GM19023 (cell line): ENCODE measurements at regions not wholly inside any gene's neighbourhood (a gene's known extent, or its start where the extent isn't known, plus 50 kb on each side); places are given as distances from the start of the nearest gene placed in this dataset.

Source experiments
- ATAC-seq: cut with Tn5 transposase; IDR thresholded peaks from one replicate; pipeline ENCODE4 v1.9.1; 2021; ENCODE audit warnings: mild to moderate bottlenecking, moderate library complexity; ENCODE audit not compliant: unreplicated experiment

DNA sequence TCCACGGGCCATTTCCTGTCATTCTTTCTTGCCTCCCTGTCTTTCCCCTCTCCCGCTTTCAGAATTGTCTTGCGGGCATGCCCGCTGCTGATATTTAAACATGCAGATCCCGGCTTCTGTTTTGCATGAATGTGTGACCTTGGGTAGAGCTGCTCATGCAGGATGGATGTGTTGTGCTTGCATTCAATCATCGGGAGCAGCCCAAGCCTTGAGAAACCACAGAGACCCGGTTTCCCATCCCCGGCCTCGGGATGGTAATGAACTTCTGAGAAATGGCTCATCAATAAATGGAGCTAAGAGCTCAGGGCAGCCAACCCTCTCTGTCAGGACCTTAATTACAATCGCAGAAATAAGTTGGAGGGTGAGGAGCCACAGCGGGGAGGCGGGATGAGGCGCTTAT lies 303.7 kb upstream of the TNRC6C start:
- ATAC-seq: no peak

GRCh38 chr17:77656054-77656453 lies 302.4 kb upstream of the TNRC6C start:
- no peak for ATAC-seq

- no peak for ATAC-seq
These were observed 300.7 kb upstream of the TNRC6C start for GRCh38 chr17:77657839-77658238.

- ATAC-seq: no peak
These were observed 298.0 kb upstream of the TNRC6C start for GRCh38 chr17:77660524-77660923.

DNA sequence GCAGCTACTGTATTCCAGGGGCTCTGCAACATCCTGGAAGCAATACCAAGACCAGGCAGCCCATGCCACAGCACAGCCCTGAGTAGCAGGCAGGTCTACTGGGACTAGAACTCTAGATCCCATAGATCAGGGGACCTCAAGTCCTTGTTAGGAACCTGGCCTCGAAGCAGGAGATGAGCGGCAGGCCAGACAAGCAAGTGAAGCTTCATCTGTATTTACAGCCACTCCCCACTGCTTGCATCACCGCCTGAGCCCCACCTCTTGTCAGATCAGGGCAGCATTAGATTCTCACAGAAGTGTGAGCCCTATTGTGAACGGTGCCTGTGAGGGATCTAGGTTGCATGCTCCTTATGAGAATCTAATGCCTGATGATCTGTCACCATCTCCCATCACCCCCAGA lies 295.7 kb upstream of the TNRC6C start:
- ATAC-seq: no peak

DNA sequence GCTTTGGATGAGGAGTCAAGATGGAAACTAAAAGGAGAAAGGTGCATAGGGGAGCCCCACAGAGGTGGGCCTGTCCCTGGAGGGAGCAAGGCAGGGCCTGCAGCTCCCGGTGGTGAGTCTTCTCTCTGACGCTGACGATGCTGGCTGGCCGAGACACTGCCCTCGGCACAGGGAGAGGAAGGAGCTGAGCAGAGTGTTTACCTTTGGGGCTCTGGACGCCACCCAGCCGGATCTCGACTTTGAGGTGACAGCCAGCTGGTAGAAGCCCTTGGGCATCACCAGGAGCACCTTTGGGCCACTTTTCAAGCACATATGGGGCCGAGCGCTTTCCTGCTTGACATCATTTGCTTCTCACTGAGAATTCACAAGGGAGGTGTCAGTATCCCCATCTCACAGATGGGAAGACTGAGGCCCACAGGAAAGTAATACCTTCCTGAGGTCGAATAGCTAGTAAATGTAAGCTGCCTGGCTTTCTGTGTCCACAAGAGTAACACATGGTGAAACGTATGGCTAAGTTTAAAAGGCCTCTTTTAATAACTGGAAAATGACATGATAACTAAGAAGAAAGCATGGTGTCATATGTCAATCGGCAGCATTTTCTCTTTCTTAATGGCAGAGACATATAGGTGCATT lies 294.3 kb upstream of the TNRC6C start:
- no peak for ATAC-seq

GRCh38 chr17:77665833-77666232 lies 292.7 kb upstream of the TNRC6C start:
- no peak for ATAC-seq

GRCh38 chr17:77666462-77666861 lies 292.0 kb upstream of the TNRC6C start:
- no peak for ATAC-seq

DNA sequence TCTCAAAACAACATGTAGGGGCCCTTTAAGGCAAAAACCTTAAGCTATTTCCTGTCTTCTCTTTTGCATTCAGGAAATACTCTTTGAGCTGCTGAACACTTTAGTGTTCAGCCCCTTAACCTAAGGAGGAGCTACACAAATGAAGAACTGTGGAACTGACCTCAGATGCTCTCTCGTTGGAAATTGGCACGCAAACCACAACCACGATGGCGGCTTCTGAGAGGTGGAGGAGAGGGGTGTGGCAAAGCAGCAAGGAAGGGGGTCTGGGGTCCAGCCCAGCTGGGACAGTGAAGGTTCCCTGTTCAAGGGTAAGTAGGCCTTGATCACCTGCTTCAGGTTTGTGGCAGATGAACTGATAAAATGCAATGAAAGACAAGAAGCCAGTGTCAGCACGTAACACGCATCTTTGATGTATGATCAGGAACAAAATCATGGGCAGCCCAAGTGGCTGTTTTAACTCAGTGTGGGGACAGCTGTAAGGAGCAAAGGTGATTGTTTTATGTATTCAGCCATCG lies 291.6 kb upstream of the TNRC6C start:
- ATAC-seq: no peak

DNA sequence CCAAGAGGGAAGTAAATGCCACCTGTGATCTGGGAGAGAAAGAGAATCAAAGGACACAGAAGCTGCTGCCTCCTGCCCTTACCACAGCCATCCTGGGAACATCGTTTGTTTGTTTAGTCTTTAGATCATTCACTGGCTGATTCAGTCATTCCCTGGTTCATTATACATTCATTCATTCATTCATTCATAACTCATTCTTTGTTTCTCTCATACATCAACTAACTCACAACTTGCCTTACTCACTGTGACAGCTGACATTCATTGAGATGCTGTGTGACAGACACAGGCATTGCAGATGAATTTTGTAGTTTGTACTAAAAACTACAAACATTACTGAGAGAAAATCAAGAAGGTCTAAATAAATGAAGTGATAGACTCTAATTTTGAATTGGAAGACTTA lies 291.0 kb upstream of the TNRC6C start:
- no peak for ATAC-seq

GRCh38 chr17:77668518-77668917 lies 290.0 kb upstream of the TNRC6C start:
- ATAC-seq: no peak

- ATAC-seq: no peak
These were observed 288.3 kb upstream of the TNRC6C start for GRCh38 chr17:77670173-77670572.

DNA sequence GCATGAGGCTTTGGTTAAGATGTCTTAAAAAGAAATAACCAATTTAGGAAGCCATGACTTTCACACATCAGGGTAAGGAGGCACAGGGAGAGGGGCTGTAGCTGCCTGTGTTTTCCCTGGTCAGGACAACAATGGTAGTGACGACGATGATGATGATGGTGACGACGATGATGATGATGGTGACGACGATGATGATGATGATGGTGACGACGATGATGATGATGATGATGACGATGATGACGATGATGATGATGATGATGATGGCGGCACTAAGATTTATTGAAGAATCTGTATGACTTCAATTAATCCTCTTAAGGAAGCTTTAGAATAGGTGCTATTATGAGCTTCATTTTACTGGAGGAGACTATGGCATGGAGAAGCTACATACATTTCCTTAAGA lies 284.1 kb upstream of the TNRC6C start:
- ATAC-seq: no peak

DNA sequence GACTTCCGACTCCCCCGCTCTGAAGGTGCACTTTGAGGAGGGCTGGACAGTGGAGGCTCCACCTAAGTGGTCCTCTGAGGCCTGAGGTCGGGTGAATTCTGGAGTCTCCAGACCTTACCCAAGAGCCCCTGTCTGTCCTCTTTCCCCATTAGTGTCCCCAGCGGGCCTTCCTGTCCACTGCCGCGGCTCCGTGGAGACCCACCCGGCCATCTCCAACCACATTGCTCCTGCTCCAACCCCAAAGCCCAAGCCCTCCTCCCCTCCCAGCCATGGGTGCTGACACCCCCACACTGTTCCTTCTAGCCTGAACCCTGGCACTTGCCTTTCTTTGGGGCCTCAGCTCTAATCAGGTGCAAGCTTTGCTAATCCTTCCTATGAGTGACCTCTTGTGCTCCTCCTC lies 283.1 kb upstream of the TNRC6C start:
- no peak for ATAC-seq

DNA sequence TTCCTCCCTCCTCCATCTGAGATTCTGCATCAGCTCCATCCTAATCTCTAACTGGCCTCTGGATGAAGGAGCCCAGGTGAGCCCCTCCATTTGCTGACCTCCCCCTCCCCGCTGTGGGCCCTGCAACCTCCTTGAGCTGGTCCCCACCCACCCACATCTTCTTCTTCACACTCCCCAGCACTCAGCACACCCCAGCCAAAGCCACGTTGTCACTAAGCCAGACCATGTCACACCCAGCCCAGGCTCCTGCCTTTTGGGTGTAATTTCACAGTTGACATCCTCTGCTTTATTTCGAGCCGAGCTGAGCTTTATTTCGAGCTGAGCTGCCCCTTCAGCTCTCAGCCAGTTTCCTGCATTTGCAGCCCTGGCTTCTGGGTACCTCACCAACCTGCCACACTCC lies 282.7 kb upstream of the TNRC6C start:
- ATAC-seq: no peak

DNA sequence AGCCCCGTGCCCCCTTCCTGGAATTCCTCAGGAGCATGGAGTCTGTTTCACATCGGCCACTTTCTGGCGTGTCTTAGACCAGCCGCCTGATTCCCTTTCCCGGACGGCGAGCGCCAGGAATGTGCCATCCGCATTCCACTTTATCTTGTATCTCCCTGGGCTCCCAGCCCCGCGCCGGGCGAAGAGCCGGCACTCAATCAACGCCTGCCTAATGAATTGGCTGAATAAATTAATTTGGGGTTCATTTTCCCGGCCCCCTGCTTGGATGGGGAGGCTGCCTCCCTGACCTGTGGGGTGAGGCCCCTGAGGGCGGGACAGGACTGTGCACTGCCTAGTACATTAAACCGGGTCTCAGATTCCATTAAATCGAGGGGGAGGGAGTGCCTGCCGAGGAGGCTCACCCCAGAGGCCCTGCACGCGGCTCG lies 282.3 kb upstream of the TNRC6C start:
- ATAC-seq: no peak

DNA sequence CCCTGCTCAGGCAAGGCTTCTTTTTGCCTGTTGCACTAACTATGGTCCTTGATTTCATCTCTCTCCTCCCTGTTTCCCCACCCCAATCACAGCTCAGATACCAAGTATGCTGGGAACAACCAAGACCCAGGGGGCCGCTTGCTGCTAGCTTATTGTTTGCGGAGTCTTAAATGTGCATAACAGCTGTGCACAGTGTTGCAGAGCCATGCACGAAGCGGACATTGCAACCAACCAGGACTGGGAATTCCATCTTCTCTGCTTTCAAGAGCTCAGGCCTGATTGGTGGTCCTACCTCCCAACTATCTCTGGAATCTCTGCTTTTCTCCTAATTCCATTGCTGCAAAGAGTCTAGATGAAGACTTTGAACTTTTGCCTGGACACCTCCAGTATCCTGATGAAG lies 281.3 kb upstream of the TNRC6C start:
- ATAC-seq: no peak

- no peak for ATAC-seq
These were observed 280.9 kb upstream of the TNRC6C start for GRCh38 chr17:77677630-77678029.

- ATAC-seq: no peak
These were observed 278.9 kb upstream of the TNRC6C start for GRCh38 chr17:77679589-77679988.

DNA sequence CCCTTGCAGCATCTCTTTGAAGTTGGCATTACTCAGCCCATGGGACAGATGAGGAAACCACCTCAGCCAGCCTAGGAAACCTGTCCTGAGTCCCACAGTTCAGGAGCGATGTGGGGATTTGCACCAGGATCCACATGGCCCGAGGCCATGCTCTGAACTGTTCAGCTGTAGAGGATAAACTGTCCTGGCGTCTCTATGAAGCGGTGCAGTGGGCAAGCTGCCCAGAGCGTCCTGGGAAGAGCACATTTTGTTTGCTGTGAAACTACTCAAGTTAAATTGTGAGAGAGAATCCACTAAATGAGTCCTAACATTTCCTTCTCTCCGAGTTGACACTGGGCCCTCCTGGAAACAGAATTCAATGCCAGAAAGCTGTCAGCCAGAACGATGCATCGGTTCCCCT lies 276.6 kb upstream of the TNRC6C start:
- no peak for ATAC-seq

GRCh38 chr17:77684803-77685798 lies 273.4 kb upstream of the TNRC6C start:
- no peak for ATAC-seq

GRCh38 chr17:77685881-77686486 lies 272.5 kb upstream of the TNRC6C start:
- ATAC-seq: no peak
